ENCODE measurements at regions not wholly inside any gene's neighbourhood (a gene's known extent, or its start where the extent isn't known, plus 50 kb on each side); places are given as distances from the start of the nearest gene placed in this dataset.

- in situ Hi-C loops (cut with MboI) (no loop called here), intact Hi-C loops (cut with micrococcal nuclease) (no loop called here)
- ChIA-PET CTCF (ENCODE audit: low intra/inter-chr PET ratio) (no interaction called here), POLR2A (no interaction called here)
- H3K4me3 ChIP-seq, result no peak overlapping the region
- no peaks in the 10 kb centered on the region for H3K4me1 ChIP-seq (replicated peaks in 1 of 2; ENCODE audit: control insufficient read depth in 2 of 2, insufficient read depth in 2 of 2, low read length in 2 of 2)
- no peak for DNase-seq (ENCODE audit: extremely low read depth in 1 of 4, low spot score in 3 of 4)
- H3K9me1 ChIP-seq (ENCODE audit: control insufficient read depth, insufficient read depth, low read length), result no peaks in the 10 kb centered on the region
- 0% methylated on average over 4 of the region's 5 CpGs for WGBS (ENCODE audit: insufficient coverage, low coverage, missing lambda C conversion rate)
- H3K27ac ChIP-seq (ENCODE audit: extremely low read depth, low read depth, low read length), result no peak overlapping the region
- H3K9me3 ChIP-seq (replicated peaks; ENCODE audit: control insufficient read depth, insufficient read depth, low read depth, low read length), result no peaks in the 10 kb centered on the region
- ATAC-seq, result no peak
- H3K79me2 ChIP-seq (ENCODE audit: control insufficient read depth, insufficient read depth, low read length), result no peaks in the 10 kb centered on the region
- no TSS peak for BruUV-seq (replicated peaks)
- H3K27me3 ChIP-seq (ENCODE audit: control insufficient read depth in 2 of 2, insufficient read depth in 2 of 2, low read length in 2 of 2), result peaks cover 0 to 21% of the 10 kb centered on the region in 2 experiments; a peak in 2 of 5 replicates
- no peaks in the 10 kb centered on the region; the same call in 1 of the 2 replicates for H4K20me1 ChIP-seq (replicated peaks; ENCODE audit: control insufficient read depth, insufficient read depth, low read length)
- FAIRE-seq, result no peak
- H3K9ac ChIP-seq (ENCODE audit: insufficient read depth in 1 of 2, low read depth in 2 of 2, low read length in 2 of 2), result no peak overlapping the region
- H3K4me2 ChIP-seq (ENCODE audit: insufficient read depth, low read length), result no peak overlapping the region
- no peak overlapping the region for H2AFZ ChIP-seq (ENCODE audit: low read depth, low read length)
- H3K36me3 ChIP-seq (ENCODE audit: control insufficient read depth, insufficient read depth, low read length), result no peaks in the 10 kb centered on the region
- TF ChIP-seq NONO (IDR thresholded peaks at IDR 0.05; ENCODE audit: low read depth in 2 of 2, low read length in 1 of 2) (no peak), ELK1 (CRISPR knock-in tag; IDR thresholded peaks at IDR 0.05) (no peak), SMAD1 (IDR thresholded peaks at IDR 0.05; ENCODE audit: low read depth, low read length, partially characterized antibody) (no peak), SRSF1 (IDR thresholded peaks at IDR 0.05; ENCODE audit: low read depth, low read length) (no peak), TGIF2 (CRISPR knock-in tag; IDR thresholded peaks at IDR 0.05) (no peak), PATZ1 (CRISPR knock-in tag; IDR thresholded peaks at IDR 0.05; ENCODE audit: borderline replicate concordance) (no peak), ETV5 (CRISPR knock-in tag; IDR thresholded peaks at IDR 0.05; ENCODE audit: low read depth) (no peak), HNRNPL (IDR thresholded peaks at IDR 0.05; ENCODE audit: low read depth, low read length) (no peak), HOMEZ (CRISPR knock-in tag; IDR thresholded peaks at IDR 0.05) (no peak), ZBTB2 (IDR thresholded peaks at IDR 0.05) (no peak), TEAD1 (CRISPR knock-in tag; IDR thresholded peaks at IDR 0.05) (no peak), MEF2A (IDR thresholded peaks at IDR 0.05; ENCODE audit: control insufficient read depth, low read depth, low read length) (no peak), ZNF354B (CRISPR knock-in tag; IDR thresholded peaks at IDR 0.05) (no peak), ZNF347 (CRISPR knock-in tag; IDR thresholded peaks at IDR 0.05; ENCODE audit: low read depth) (no peak), FOXK1 (CRISPR knock-in tag; IDR thresholded peaks at IDR 0.05; ENCODE audit: borderline replicate concordance) (no peak), MTA2 (IDR thresholded peaks at IDR 0.05; ENCODE audit: low read depth) (no peak), ZNF79 (CRISPR knock-in tag; IDR thresholded peaks at IDR 0.05; ENCODE audit: low read depth) (no peak), MED1 (CRISPR knock-in tag; IDR thresholded peaks at IDR 0.05; ENCODE audit: borderline replicate concordance) (no peak), U2AF1 (optimal IDR thresholded peaks at IDR 0.05; ENCODE audit: low read depth, low read length) (no peak)
Observed at GRCh38 chr2:136331226-136331625, 213.3 kb upstream of the CXCR4 start.
